ENCODE measurements at regions not wholly inside any gene's neighbourhood (a gene's known extent, or its start where the extent isn't known, plus 50 kb on each side); places are given as distances from the start of the nearest gene placed in this dataset.

DNA sequence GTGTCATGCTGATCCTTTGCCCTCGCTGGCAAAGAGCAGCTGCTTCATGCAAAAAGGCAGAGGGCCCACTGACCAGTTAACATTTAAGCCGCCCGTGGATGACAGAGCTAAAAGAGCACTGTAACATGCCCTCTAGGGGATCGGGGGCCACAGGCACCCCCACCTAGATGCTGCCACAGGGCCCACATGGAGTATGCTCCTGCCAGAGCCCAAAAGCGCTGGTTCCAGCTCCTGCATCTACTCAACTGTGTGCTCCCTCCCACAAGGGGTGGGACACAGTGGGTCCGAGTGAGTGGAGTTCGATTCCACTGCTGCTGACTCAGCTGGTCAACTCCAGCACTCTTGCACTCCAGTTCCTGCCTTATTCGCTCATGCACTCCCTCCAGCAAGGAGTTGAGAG is 199.8 kb upstream of the CNTNAP2 start (continued):
- TF ChIP-seq, protein P1, sequence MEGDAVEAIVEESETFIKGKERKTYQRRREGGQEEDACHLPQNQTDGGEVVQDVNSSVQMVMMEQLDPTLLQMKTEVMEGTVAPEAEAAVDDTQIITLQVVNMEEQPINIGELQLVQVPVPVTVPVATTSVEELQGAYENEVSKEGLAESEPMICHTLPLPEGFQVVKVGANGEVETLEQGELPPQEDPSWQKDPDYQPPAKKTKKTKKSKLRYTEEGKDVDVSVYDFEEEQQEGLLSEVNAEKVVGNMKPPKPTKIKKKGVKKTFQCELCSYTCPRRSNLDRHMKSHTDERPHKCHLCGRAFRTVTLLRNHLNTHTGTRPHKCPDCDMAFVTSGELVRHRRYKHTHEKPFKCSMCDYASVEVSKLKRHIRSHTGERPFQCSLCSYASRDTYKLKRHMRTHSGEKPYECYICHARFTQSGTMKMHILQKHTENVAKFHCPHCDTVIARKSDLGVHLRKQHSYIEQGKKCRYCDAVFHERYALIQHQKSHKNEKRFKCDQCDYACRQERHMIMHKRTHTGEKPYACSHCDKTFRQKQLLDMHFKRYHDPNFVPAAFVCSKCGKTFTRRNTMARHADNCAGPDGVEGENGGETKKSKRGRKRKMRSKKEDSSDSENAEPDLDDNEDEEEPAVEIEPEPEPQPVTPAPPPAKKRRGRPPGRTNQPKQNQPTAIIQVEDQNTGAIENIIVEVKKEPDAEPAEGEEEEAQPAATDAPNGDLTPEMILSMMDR (conservative IDR thresholded peaks at IDR 0.05; ENCODE audit: low read depth in 2 of 2) = no peak
- no peak for TF ChIP-seq STAT1 (IDR thresholded peaks at IDR 0.05; ENCODE audit: unreplicated experiment)

DNA sequence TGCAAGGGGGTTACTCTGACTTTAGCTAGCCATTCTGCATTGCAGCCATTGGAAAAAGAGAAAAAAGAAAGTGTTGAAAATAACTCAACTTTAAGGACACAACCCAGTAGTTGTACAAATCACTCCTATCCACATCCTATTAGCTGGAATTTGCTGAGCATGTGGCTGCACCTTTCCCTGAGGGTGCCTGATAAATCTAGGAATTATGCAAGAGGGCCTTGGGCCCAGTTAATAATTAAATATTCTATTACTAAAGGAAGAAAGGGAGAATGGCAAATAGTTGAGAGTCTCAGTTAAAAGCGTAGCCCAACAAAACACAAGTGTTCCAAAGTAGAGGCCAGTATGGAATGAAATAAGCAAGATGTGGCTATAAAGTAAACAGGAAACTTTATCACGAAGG is 200.9 kb upstream of the CNTNAP2 start:
- Histone ChIP-seq H3K9me2 (ENCODE audit: insufficient read depth) (no peaks in the 10 kb centered on the region), H2AFZ (no peak overlapping the region), H3F3A (replicated peaks; ENCODE audit: low read depth) (no peaks in the 10 kb centered on the region), H4K20me1 (replicated peaks; ENCODE audit: insufficient read depth) (no peaks in the 10 kb centered on the region), H3K4me1 (ENCODE audit: insufficient read depth) (no peaks in the 10 kb centered on the region), H3K4me2 (no peak overlapping the region), H3K36me3 (ENCODE audit: insufficient read depth) (peaks cover 9% of the 10 kb centered on the region; the same call in 1 of the 2 replicates), H3K27me3 (ENCODE audit: insufficient read depth) (no peaks in the 10 kb centered on the region), H3K79me2 (replicated peaks; ENCODE audit: insufficient read depth) (no peaks in the 10 kb centered on the region), H3K4me3 (no peak overlapping the region), H3K27ac (ENCODE audit: low read depth) (no peak overlapping the region)
- ATAC-seq (no peak), DNase-seq (ENCODE audit: low spot score) (no peak)
- Mint-ChIP-seq H3K27ac (no peak overlapping the region), H3K9me3 (peaks cover 78% of the 10 kb centered on the region), H3K27me3 (ENCODE audit: insufficient read depth, low read depth, poor library complexity) (peaks cover 2% of the 10 kb centered on the region), H3K36me3 (ENCODE audit: low read depth) (no peaks in the 10 kb centered on the region), H3K4me1 (no peaks in the 10 kb centered on the region), H3K4me3 (no peak overlapping the region)
- TF ChIP-seq ZNF331 (CRISPR knock-in tag; IDR thresholded peaks at IDR 0.05; ENCODE audit: low read depth) = no peak
- TF ChIP-seq EZH2phosphoT487 (IDR thresholded peaks at IDR 0.05; ENCODE audit: unreplicated experiment) = no peak
- TF ChIP-seq CREB1 (CRISPR knock-in tag; IDR thresholded peaks at IDR 0.05; ENCODE audit: low read depth) = no peak
- TF ChIP-seq ZNF114 (CRISPR knock-in tag; IDR thresholded peaks at IDR 0.05) = no peak
- no peak for TF ChIP-seq EZH2 (IDR thresholded peaks at IDR 0.05; ENCODE audit: low read depth, unreplicated experiment)
- TF ChIP-seq NANOG (IDR thresholded peaks at IDR 0.05; ENCODE audit: borderline replicate concordance) = no peak
- no peak for TF ChIP-seq JUNB (IDR thresholded peaks at IDR 0.05; ENCODE audit: unreplicated experiment)
- TF ChIP-seq, protein P2, sequence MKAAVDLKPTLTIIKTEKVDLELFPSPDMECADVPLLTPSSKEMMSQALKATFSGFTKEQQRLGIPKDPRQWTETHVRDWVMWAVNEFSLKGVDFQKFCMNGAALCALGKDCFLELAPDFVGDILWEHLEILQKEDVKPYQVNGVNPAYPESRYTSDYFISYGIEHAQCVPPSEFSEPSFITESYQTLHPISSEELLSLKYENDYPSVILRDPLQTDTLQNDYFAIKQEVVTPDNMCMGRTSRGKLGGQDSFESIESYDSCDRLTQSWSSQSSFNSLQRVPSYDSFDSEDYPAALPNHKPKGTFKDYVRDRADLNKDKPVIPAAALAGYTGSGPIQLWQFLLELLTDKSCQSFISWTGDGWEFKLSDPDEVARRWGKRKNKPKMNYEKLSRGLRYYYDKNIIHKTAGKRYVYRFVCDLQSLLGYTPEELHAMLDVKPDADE (IDR thresholded peaks at IDR 0.05) = no peak
- TF ChIP-seq, protein P3, sequence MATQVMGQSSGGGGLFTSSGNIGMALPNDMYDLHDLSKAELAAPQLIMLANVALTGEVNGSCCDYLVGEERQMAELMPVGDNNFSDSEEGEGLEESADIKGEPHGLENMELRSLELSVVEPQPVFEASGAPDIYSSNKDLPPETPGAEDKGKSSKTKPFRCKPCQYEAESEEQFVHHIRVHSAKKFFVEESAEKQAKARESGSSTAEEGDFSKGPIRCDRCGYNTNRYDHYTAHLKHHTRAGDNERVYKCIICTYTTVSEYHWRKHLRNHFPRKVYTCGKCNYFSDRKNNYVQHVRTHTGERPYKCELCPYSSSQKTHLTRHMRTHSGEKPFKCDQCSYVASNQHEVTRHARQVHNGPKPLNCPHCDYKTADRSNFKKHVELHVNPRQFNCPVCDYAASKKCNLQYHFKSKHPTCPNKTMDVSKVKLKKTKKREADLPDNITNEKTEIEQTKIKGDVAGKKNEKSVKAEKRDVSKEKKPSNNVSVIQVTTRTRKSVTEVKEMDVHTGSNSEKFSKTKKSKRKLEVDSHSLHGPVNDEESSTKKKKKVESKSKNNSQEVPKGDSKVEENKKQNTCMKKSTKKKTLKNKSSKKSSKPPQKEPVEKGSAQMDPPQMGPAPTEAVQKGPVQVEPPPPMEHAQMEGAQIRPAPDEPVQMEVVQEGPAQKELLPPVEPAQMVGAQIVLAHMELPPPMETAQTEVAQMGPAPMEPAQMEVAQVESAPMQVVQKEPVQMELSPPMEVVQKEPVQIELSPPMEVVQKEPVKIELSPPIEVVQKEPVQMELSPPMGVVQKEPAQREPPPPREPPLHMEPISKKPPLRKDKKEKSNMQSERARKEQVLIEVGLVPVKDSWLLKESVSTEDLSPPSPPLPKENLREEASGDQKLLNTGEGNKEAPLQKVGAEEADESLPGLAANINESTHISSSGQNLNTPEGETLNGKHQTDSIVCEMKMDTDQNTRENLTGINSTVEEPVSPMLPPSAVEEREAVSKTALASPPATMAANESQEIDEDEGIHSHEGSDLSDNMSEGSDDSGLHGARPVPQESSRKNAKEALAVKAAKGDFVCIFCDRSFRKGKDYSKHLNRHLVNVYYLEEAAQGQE (IDR thresholded peaks at IDR 0.05; ENCODE audit: unreplicated experiment) = no peak
- TF ChIP-seq POLR2AphosphoS5 (IDR thresholded peaks at IDR 0.05; ENCODE audit: low read depth) = no peak

Data from GM23338 (cell line).